Endothelial cell of umbilical vein (primary cell): ENCODE measurements at regions not wholly inside any gene's neighbourhood (a gene's known extent, or its start where the extent isn't known, plus 50 kb on each side); places are given as distances from the start of the nearest gene placed in this dataset.

ENCODE experiments used
- BruUV-seq: library from RNA; stranded (reverse); fragments of 400-500 nt; replicated peaks from 2 replicates; lab custom pipeline; 2021; lab: Mats Ljungman, UMichigan
- CTCF ChIA-PET: fragments of 300-600, 350-600 bp; sonication (Branson Sonifier 250); formaldehyde crosslinking; loops from one replicate; lab custom pipeline; 2021; ENCODE audit warnings: antibody characterized with exemption, inconsistent platforms; lab: Charles Lee
- POLR2A ChIA-PET: fragments of 300-600, 350-600 bp; sonication (Branson Sonifier 250); formaldehyde crosslinking; loops from one replicate; lab custom pipeline; 2021; ENCODE audit warnings: antibody characterized with exemption, inconsistent platforms; lab: Charles Lee
- DNase-seq: peaks from one replicate; pipeline ENCODE4 v3.0.0-alpha.2; 2011; ENCODE audit warnings: low read depth, low spot score
- FAIRE-seq: peaks from 2 replicates; lab custom pipeline; 2011; peaks lifted over from hg19 to GRCh38; lab: Jason Lieb, UNC
- H2AFZ ChIP-seq: 2 replicates; pipeline ENCODE4 v1.6.0; 2012; ENCODE audit warnings: low read depth, low read length, control low read depth, inconsistent platforms
- H3K27ac ChIP-seq: 2 replicates; pipeline ENCODE4 v1.5.1; 2011; ENCODE audit warnings: low read depth, mild to moderate bottlenecking, control low read depth, low read length, moderate library complexity; ENCODE audit not compliant: insufficient read depth
- H3K27me3 ChIP-seq, 2 experiments: 2 replicates each; pipeline versions ENCODE4 v1.6.0 to v1.6.1; 2011; ENCODE audit warnings: low read length in 2 of 2, mixed read lengths in 1 of 2; ENCODE audit not compliant: control insufficient read depth in 2 of 2, insufficient read depth in 2 of 2
- H3K36me3 ChIP-seq, 2 experiments: 2 replicates in 1 of 2; 3 replicates in 1 of 2; pipeline ENCODE4 v1.5.1; 2011; ENCODE audit warnings: low read length in 2 of 2, mild to moderate bottlenecking in 1 of 2, moderate library complexity in 1 of 2; ENCODE audit not compliant: control insufficient read depth in 2 of 2, insufficient read depth in 2 of 2; ENCODE audit errors: extremely low read depth in 1 of 2
- H3K4me1 ChIP-seq: 3 replicates; pipeline ENCODE4 v1.5.1; 2011; ENCODE audit warnings: mild to moderate bottlenecking, low read length; ENCODE audit not compliant: control insufficient read depth, insufficient read depth; ENCODE audit errors: extremely low read depth
- H3K4me2 ChIP-seq: 2 replicates; pipeline ENCODE4 v1.6.1; 2011; ENCODE audit warnings: low read length, control low read depth, mixed read lengths; ENCODE audit not compliant: insufficient read depth
- H3K4me3 ChIP-seq, 3 experiments: fragments of 200-600 bp in 1 of 3; sonication (generic), shearing (Covaris generic) in 1 of 3; replicated peaks in 1 of 3; 2 replicates each; pipeline ENCODE4 v1.5.1; 2011 to 2016; ENCODE audit warnings: control low read depth in 3 of 3, low read length in 3 of 3, mild to moderate bottlenecking in 2 of 3, inconsistent platforms in 1 of 3, low read depth in 1 of 3, moderate library complexity in 1 of 3; ENCODE audit not compliant: insufficient read depth in 1 of 3
- H3K79me2 ChIP-seq: 2 replicates; pipeline ENCODE4 v1.6.0; 2012; ENCODE audit warnings: low read length, inconsistent platforms; ENCODE audit not compliant: control insufficient read depth, insufficient read depth
- H3K9ac ChIP-seq: replicated peaks from 2 replicates; pipeline ENCODE3; 2011; ENCODE audit warnings: low read length, control low read depth; ENCODE audit not compliant: insufficient read depth; ENCODE audit errors: extremely low read depth
- H3K9me1 ChIP-seq: replicated peaks from 3 replicates; pipeline ENCODE4 v1.6.0; 2011; ENCODE audit warnings: mild to moderate bottlenecking, low read length; ENCODE audit not compliant: control insufficient read depth, insufficient read depth; ENCODE audit errors: extremely low read depth
- H3K9me3 ChIP-seq: replicated peaks from 2 replicates; pipeline ENCODE4 v1.5.1; 2012; ENCODE audit warnings: low read length, inconsistent platforms; ENCODE audit not compliant: control insufficient read depth, insufficient read depth
- H4K20me1 ChIP-seq: replicated peaks from 2 replicates; pipeline ENCODE3; 2011; ENCODE audit warnings: mild to moderate bottlenecking, low read length; ENCODE audit not compliant: control insufficient read depth, insufficient read depth; ENCODE audit errors: extremely low read depth
- CTCF ChIP-seq, 2 donors: IDR thresholded peaks; 1 replicate in 1 of 2; 2 replicates in 1 of 2; pipeline ENCODE4 v1.5.1; 2011; ENCODE audit warnings: low read length in 2 of 2, mild to moderate bottlenecking in 2 of 2, moderate library complexity in 2 of 2, control low read depth in 1 of 2, inconsistent platforms in 1 of 2, low read depth in 1 of 2; ENCODE audit not compliant: insufficient read depth in 1 of 2; ENCODE audit errors: extremely low read depth in 1 of 2
- EZH2 ChIP-seq: IDR thresholded peaks from 2 replicates; pipeline ENCODE4 v1.6.1; 2012; ENCODE audit warnings: borderline replicate concordance, low read depth, mild to moderate bottlenecking, moderate library complexity, low read length, inconsistent platforms; ENCODE audit not compliant: severe bottlenecking
- FOS ChIP-seq: IDR thresholded peaks from 2 replicates; pipeline ENCODE4 v1.6.1; 2011; ENCODE audit warnings: mild to moderate bottlenecking, low read length, moderate library complexity, borderline replicate concordance; ENCODE audit not compliant: insufficient read depth
- GATA2 ChIP-seq: IDR thresholded peaks from 2 replicates; pipeline ENCODE4 v1.7.0; 2011; ENCODE audit warnings: low read depth, mild to moderate bottlenecking, moderate library complexity, mixed read lengths, low read length; ENCODE audit not compliant: insufficient read length, insufficient read depth
- MAX ChIP-seq: IDR thresholded peaks from 2 replicates; pipeline ENCODE4 v1.6.1; 2011; ENCODE audit not compliant: insufficient read depth, insufficient read length
- MYC ChIP-seq: IDR thresholded peaks from one replicate; pipeline ENCODE4 v1.6.1; 2011; ENCODE audit warnings: mild to moderate bottlenecking, low read depth, low read length
- POLR2A ChIP-seq: IDR thresholded peaks from 2 replicates; pipeline ENCODE4 v1.6.1; 2012; ENCODE audit warnings: low read depth, mild to moderate bottlenecking, control low read depth, low read length
- POLR2AphosphoS5 ChIP-seq: IDR thresholded peaks from 2 replicates; pipeline ENCODE4 v1.6.1; 2012; ENCODE audit warnings: low read depth, mild to moderate bottlenecking, control low read depth, low read length, moderate library complexity; ENCODE audit not compliant: insufficient read depth
- dilution Hi-C: fragments of 300-500 bp; cut with MboI; formaldehyde crosslinking; loops from one replicate; pipeline ENCODE4 v1.15.0; 2019; ENCODE audit warnings: low sequenced_read_pairs; ENCODE audit not compliant: extremely low pct_ligation_motif_present
- intact Hi-C: fragments of 100-400 bp; cut with micrococcal nuclease; formaldehyde crosslinking; loops from one replicate; pipeline ENCODE4 v1.10.0; 2022

DNA sequence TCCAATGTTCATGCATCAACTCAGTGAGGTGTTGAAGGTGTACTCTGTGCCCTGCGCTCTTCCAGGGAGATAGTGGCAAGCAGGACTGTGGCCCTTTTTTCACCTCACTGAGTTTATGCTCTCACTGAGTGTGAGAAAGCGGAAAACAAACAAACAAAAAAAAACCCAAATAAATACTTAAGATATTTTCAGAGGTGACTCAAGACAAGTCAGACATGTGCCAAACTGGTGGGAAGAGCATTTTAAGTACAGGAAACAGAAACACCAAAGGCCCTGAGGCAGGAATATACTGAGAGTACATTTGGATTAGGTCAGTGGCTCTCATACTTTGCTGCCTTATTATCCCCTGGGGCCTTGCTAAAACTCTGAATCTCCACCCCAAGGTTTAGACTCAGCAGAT is 111.9 kb upstream of the IGFBP3 start:
- DNase-seq (no peak), FAIRE-seq (no peak)
- no peak overlapping the region for H3K4me2 ChIP-seq
- H4K20me1 ChIP-seq: no peaks in the 10 kb centered on the region
- intact Hi-C loops (no loop called here), dilution Hi-C loops (no loop called here)
- no peaks in the 10 kb centered on the region for H3K27me3 ChIP-seq
- no peak overlapping the region for H3K4me3 ChIP-seq
- H3K36me3 ChIP-seq: no peaks in the 10 kb centered on the region
- no peak overlapping the region for H3K27ac ChIP-seq
- no peak overlapping the region for H3K9ac ChIP-seq
- no peaks in the 10 kb centered on the region for H3K9me3 ChIP-seq
- ChIA-PET POLR2A (no interaction called here), CTCF (no interaction called here)
- no peaks in the 10 kb centered on the region for H3K79me2 ChIP-seq
- TF ChIP-seq MAX (no peak), CTCF (IDR thresholded peaks at IDR 0.05; ENCODE audit: extremely low read depth in 1 of 2, insufficient read depth in 1 of 2, low read depth in 1 of 2, low read length in 2 of 2) (no peak), GATA2 (no peak), EZH2 (no peak), FOS (no peak), MYC (no peak), POLR2AphosphoS5 (no peak), POLR2A (no peak)
- no peaks in the 10 kb centered on the region for H3K9me1 ChIP-seq
- no TSS peak for BruUV-seq
- no peaks in the 10 kb centered on the region for H3K4me1 ChIP-seq
- H2AFZ ChIP-seq: no peak overlapping the region
